GM23338 (cell line): ENCODE measurements at regions not wholly inside any gene's neighbourhood (a gene's known extent, or its start where the extent isn't known, plus 50 kb on each side); places are given as distances from the start of the nearest gene placed in this dataset.

Experiments used
- ATAC-seq: fragments of 200-7000 bp; cut with Tn5 transposase; 3 replicates; pipeline ENCODE4 v1.9.1; 2020
- DNase-seq: peaks from one replicate; pipeline ENCODE4 v3.0.0-alpha.2; 2015; ENCODE audit warnings: low spot score
- H2AFZ ChIP-seq: fragments of 200-600 bp; sonication (generic); 2 replicates; pipeline ENCODE4 v1.8.0; 2016; ENCODE audit warnings: antibody characterized with exemption, mild to moderate bottlenecking, moderate library complexity
- H3F3A ChIP-seq: fragments of 200-600 bp; sonication (generic); replicated peaks from 2 replicates; pipeline ENCODE4 v1.8.0; 2017; ENCODE audit warnings: antibody characterized with exemption, mixed run types, low read depth
- H3K27ac ChIP-seq: fragments of 200-600 bp; sonication (generic); 2 replicates; pipeline ENCODE4 v1.6.1; 2016; ENCODE audit warnings: low read depth
- H3K27me3 ChIP-seq: fragments of 200-600 bp; sonication (generic); 2 replicates; pipeline ENCODE4 v1.8.0; 2016; ENCODE audit warnings: mild to moderate bottlenecking, mixed run types, moderate library complexity; ENCODE audit not compliant: insufficient read depth
- H3K36me3 ChIP-seq: fragments of 200-600 bp; sonication (generic); 2 replicates; pipeline ENCODE4 v1.8.0; 2016; ENCODE audit warnings: mild to moderate bottlenecking; ENCODE audit not compliant: insufficient read depth
- H3K4me1 ChIP-seq: fragments of 200-600 bp; sonication (generic); 2 replicates; pipeline ENCODE4 v1.8.0; 2016; ENCODE audit warnings: mild to moderate bottlenecking, moderate library complexity; ENCODE audit not compliant: insufficient read depth
- H3K4me2 ChIP-seq: fragments of 200-600 bp; sonication (generic); 2 replicates; pipeline ENCODE4 v1.7.1; 2017; ENCODE audit warnings: mixed run types
- H3K4me3 ChIP-seq: fragments of 200-600 bp; sonication (generic); 2 replicates; pipeline ENCODE4 v1.6.1; 2016; ENCODE audit warnings: mixed run types
- H3K79me2 ChIP-seq: fragments of 200-600 bp; sonication (generic); replicated peaks from 2 replicates; pipeline ENCODE4 v1.8.0; 2017; ENCODE audit warnings: mild to moderate bottlenecking; ENCODE audit not compliant: insufficient read depth
- H3K9me2 ChIP-seq: fragments of 200-600 bp; sonication (generic); 2 replicates; pipeline ENCODE4 v1.8.0; 2017; ENCODE audit not compliant: insufficient read depth
- H4K20me1 ChIP-seq: fragments of 200-600 bp; sonication (generic); replicated peaks from 2 replicates; pipeline ENCODE4 v1.8.0; 2017; ENCODE audit warnings: mild to moderate bottlenecking; ENCODE audit not compliant: insufficient read depth
- H3K27ac Mint-ChIP-seq: 2 replicates; pipeline ENCODE4 v1.8.0; 2020; ENCODE audit warnings: inconsistent platforms, mild to moderate bottlenecking, moderate library complexity, mixed read lengths
- H3K27me3 Mint-ChIP-seq: 3 replicates; pipeline ENCODE4 v1.8.0; 2022; ENCODE audit warnings: low read depth, mild to moderate bottlenecking, moderate library complexity, mixed read lengths, inconsistent platforms; ENCODE audit not compliant: insufficient read depth, poor library complexity
- H3K36me3 Mint-ChIP-seq: 3 replicates; pipeline ENCODE4 v1.8.0; 2021; ENCODE audit warnings: low read depth, mild to moderate bottlenecking, inconsistent platforms, moderate library complexity, mixed read lengths
- H3K4me1 Mint-ChIP-seq: 3 replicates; pipeline ENCODE4 v1.8.0; 2020; ENCODE audit warnings: mild to moderate bottlenecking, inconsistent platforms, mixed read lengths
- H3K4me3 Mint-ChIP-seq: 3 replicates; pipeline ENCODE4 v1.8.0; 2021; ENCODE audit warnings: moderate library complexity, mild to moderate bottlenecking, inconsistent platforms, mixed read lengths
- H3K9me3 Mint-ChIP-seq: 3 replicates; pipeline ENCODE4 v1.8.0; 2020; ENCODE audit warnings: moderate library complexity, mild to moderate bottlenecking, inconsistent platforms, mixed read lengths
- CREB1 ChIP-seq: fragments of 250-450 bp; sonication (Bioruptor Pico); IDR thresholded peaks from 2 replicates; pipeline ENCODE4 v1.5.0; 2020; ENCODE audit warnings: low read depth, mild to moderate bottlenecking, moderate library complexity
- CTCF ChIP-seq, 2 experiments: fragments of 200-600 bp in 1 of 2; sonication (generic) in 1 of 2; conservative IDR thresholded peaks; 2 replicates each; pipeline versions ENCODE4 v1.5.1 to v1.6.1; 2016 to 2017; ENCODE audit warnings: antibody characterized with exemption in 2 of 2, low read depth in 2 of 2, mild to moderate bottlenecking in 2 of 2, moderate library complexity in 1 of 2
- ETS1 ChIP-seq: IDR thresholded peaks from 2 replicates; pipeline ENCODE4 v1.6.1; 2016; ENCODE audit warnings: antibody characterized with exemption
- EZH2 ChIP-seq: fragments of 200-600 bp; sonication (generic); IDR thresholded peaks from one replicate; pipeline ENCODE4 v1.8.0; 2017; ENCODE audit warnings: antibody characterized with exemption, mild to moderate bottlenecking, low read depth; ENCODE audit not compliant: unreplicated experiment
- EZH2phosphoT487 ChIP-seq: fragments of 200-600 bp; sonication (generic); IDR thresholded peaks from one replicate; pipeline ENCODE4 v1.8.1; 2018; ENCODE audit warnings: antibody characterized with exemption; ENCODE audit not compliant: unreplicated experiment
- JUNB ChIP-seq: IDR thresholded peaks from one replicate; pipeline ENCODE4 v1.6.1; 2016; ENCODE audit warnings: antibody characterized with exemption; ENCODE audit not compliant: unreplicated experiment
- NANOG ChIP-seq: IDR thresholded peaks from 2 replicates; pipeline ENCODE4 v1.6.1; 2016; ENCODE audit warnings: antibody characterized with exemption, borderline replicate concordance
- POLR2AphosphoS5 ChIP-seq: IDR thresholded peaks from 2 replicates; pipeline ENCODE4 v1.6.1; 2016; ENCODE audit warnings: antibody characterized with exemption, low read depth
- ZNF114 ChIP-seq: fragments of 250-450 bp; sonication (Bioruptor Pico); IDR thresholded peaks from 2 replicates; pipeline ENCODE4 v1.5.0; 2020; ENCODE audit warnings: mild to moderate bottlenecking, moderate library complexity
- ZNF331 ChIP-seq: fragments of 250-450 bp; sonication (Bioruptor Pico); IDR thresholded peaks from 2 replicates; pipeline ENCODE4 v1.5.0; 2020; ENCODE audit warnings: low read depth, mild to moderate bottlenecking, moderate library complexity
- TF ChIP-seq, protein P1 (sequence below): fragments of 250-450 bp; sonication (Bioruptor Pico); IDR thresholded peaks from 2 replicates; pipeline ENCODE4 v1.5.0; 2020; ENCODE audit warnings: mild to moderate bottlenecking, moderate library complexity

DNA sequence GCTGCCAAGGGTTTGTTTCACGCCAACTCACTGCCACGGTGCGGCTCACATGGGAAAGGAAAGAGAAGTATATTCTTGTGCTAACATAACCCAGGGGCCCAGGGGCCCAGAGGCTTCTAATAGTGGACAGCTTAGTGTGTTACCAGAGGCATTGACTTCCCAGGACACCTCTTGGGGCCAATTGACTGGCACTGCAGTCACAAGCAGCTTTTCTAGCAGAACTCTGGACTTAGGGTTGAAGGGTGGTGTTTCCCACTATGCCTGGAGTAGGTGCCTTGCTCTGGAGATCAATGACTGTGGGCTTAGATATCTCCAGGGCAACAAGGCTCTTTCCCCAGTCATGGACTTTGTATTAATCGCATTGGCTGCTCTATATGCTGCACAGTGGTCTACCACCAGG is 172.7 kb upstream of the KBTBD8 start:
- no peaks in the 10 kb centered on the region for H3K27me3 ChIP-seq
- H3K4me2 ChIP-seq: no peak overlapping the region
- no peaks in the 10 kb centered on the region for H3K79me2 ChIP-seq
- TF ChIP-seq, protein P1, sequence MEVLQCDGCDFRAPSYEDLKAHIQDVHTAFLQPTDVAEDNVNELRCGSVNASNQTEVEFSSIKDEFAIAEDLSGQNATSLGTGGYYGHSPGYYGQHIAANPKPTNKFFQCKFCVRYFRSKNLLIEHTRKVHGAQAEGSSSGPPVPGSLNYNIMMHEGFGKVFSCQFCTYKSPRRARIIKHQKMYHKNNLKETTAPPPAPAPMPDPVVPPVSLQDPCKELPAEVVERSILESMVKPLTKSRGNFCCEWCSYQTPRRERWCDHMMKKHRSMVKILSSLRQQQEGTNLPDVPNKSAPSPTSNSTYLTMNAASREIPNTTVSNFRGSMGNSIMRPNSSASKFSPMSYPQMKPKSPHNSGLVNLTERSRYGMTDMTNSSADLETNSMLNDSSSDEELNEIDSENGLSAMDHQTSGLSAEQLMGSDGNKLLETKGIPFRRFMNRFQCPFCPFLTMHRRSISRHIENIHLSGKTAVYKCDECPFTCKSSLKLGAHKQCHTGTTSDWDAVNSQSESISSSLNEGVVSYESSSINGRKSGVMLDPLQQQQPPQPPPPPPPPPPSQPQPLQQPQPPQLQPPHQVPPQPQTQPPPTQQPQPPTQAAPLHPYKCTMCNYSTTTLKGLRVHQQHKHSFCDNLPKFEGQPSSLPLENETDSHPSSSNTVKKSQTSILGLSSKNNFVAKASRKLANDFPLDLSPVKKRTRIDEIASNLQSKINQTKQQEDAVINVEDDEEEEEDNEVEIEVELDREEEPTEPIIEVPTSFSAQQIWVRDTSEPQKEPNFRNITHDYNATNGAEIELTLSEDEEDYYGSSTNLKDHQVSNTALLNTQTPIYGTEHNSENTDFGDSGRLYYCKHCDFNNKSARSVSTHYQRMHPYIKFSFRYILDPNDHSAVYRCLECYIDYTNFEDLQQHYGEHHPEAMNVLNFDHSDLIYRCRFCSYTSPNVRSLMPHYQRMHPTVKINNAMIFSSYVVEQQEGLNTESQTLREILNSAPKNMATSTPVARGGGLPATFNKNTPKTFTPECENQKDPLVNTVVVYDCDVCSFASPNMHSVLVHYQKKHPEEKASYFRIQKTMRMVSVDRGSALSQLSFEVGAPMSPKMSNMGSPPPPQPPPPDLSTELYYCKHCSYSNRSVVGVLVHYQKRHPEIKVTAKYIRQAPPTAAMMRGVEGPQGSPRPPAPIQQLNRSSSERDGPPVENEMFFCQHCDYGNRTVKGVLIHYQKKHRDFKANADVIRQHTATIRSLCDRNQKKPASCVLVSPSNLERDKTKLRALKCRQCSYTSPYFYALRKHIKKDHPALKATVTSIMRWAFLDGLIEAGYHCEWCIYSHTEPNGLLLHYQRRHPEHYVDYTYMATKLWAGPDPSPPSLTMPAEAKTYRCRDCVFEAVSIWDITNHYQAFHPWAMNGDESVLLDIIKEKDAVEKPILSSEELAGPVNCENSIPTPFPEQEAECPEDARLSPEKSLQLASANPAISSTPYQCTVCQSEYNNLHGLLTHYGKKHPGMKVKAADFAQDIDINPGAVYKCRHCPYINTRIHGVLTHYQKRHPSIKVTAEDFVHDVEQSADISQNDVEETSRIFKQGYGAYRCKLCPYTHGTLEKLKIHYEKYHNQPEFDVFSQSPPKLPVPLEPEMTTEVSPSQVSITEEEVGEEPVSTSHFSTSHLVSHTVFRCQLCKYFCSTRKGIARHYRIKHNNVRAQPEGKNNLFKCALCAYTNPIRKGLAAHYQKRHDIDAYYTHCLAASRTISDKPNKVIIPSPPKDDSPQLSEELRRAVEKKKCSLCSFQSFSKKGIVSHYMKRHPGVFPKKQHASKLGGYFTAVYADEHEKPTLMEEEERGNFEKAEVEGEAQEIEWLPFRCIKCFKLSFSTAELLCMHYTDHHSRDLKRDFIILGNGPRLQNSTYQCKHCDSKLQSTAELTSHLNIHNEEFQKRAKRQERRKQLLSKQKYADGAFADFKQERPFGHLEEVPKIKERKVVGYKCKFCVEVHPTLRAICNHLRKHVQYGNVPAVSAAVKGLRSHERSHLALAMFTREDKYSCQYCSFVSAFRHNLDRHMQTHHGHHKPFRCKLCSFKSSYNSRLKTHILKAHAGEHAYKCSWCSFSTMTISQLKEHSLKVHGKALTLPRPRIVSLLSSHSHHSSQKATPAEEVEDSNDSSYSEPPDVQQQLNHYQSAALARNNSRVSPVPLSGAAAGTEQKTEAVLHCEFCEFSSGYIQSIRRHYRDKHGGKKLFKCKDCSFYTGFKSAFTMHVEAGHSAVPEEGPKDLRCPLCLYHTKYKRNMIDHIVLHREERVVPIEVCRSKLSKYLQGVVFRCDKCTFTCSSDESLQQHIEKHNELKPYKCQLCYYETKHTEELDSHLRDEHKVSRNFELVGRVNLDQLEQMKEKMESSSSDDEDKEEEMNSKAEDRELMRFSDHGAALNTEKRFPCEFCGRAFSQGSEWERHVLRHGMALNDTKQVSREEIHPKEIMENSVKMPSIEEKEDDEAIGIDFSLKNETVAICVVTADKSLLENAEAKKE: no peak
- no peak for TF ChIP-seq ZNF331 (CRISPR knock-in tag)
- no peak for TF ChIP-seq ZNF114 (CRISPR knock-in tag)
- no peak for TF ChIP-seq EZH2
- no peak for TF ChIP-seq EZH2phosphoT487
- no peak for TF ChIP-seq CREB1 (CRISPR knock-in tag)
- TF ChIP-seq ETS1: no peak
- no peak for TF ChIP-seq NANOG
- TF ChIP-seq CTCF (conservative IDR thresholded peaks at IDR 0.05; ENCODE audit: low read depth in 2 of 2): no peak
- TF ChIP-seq POLR2AphosphoS5: no peak
- TF ChIP-seq JUNB: no peak
- Mint-ChIP-seq H3K4me3 (no peak overlapping the region), H3K9me3 (no peaks in the 10 kb centered on the region), H3K4me1 (peaks cover 11% of the 10 kb centered on the region; the same call in 2 of the 3 replicates), H3K27ac (no peak overlapping the region), H3K27me3 (peaks cover 1% of the 10 kb centered on the region), H3K36me3 (no peaks in the 10 kb centered on the region)
- ATAC-seq (no peak), DNase-seq (no peak)
- H3K4me3 ChIP-seq: no peak overlapping the region
- H3K27ac ChIP-seq: no peak overlapping the region
- peaks cover 10% of the 10 kb centered on the region for H3K4me1 ChIP-seq
- H3K36me3 ChIP-seq: no peaks in the 10 kb centered on the region
- no peaks in the 10 kb centered on the region for H3F3A ChIP-seq
- no peaks in the 10 kb centered on the region for H4K20me1 ChIP-seq
- peaks cover 8% of the 10 kb centered on the region; the same call in 1 of the 2 replicates for H3K9me2 ChIP-seq
- no peak overlapping the region for H2AFZ ChIP-seq
